GM12878 (cell line): ENCODE measurements at regions not wholly inside any gene's neighbourhood (a gene's known extent, or its start where the extent isn't known, plus 50 kb on each side); places are given as distances from the start of the nearest gene placed in this dataset.

Experiments used
- ATAC-seq: fragments of 200-7000 bp; cut with Tn5 transposase; 3 replicates; pipeline ENCODE4 v1.9.1; 2020; ENCODE audit warnings: mild to moderate bottlenecking, moderate library complexity
- BruUV-seq: library from RNA; stranded (reverse); fragments of 400-500 nt; replicated peaks from 2 replicates; lab custom pipeline; 2021; lab: Mats Ljungman, UMichigan
- CTCF ChIA-PET: fragments of 300-600 bp; sonication (Branson Sonifier 250); formaldehyde crosslinking; extraction: SDS; loops from one replicate; lab custom pipeline; 2021; ENCODE audit warnings: inconsistent platforms; lab: Yijun Ruan, JAX
- POLR2A ChIA-PET: fragments of 350-600 bp; formaldehyde crosslinking; extraction: SDS; loops from one replicate; lab custom pipeline; 2021; ENCODE audit warnings: inconsistent platforms; lab: Charles Lee
- RAD21 ChIA-PET: fragments of 300-600 bp; sonication (Branson Sonifier 250); formaldehyde crosslinking; loops from one replicate; lab custom pipeline; 2023; ENCODE audit warnings: antibody characterized with exemption; ENCODE audit not compliant: unreplicated experiment; lab: Charles Lee
- SMC1A ChIA-PET: fragments of 300-600 bp; sonication (Branson Sonifier 250); formaldehyde crosslinking; loops from one replicate; lab custom pipeline; 2023; ENCODE audit not compliant: unreplicated experiment, uncharacterized antibody; lab: Charles Lee
- DNase-seq: peaks from one replicate; pipeline ENCODE4 v3.0.0-alpha.2; 2011; ENCODE audit warnings: low read depth, low spot score
- FAIRE-seq: peaks from 3 replicates; lab custom pipeline; 2011; peaks lifted over from hg19 to GRCh38; lab: Jason Lieb, UNC
- H2AFZ ChIP-seq: 2 replicates; pipeline ENCODE4 v1.6.0; 2011; ENCODE audit warnings: low read depth, low read length, control low read depth; ENCODE audit not compliant: control insufficient read depth
- H3K27ac ChIP-seq: 2 replicates; pipeline ENCODE4 v1.5.1; 2011; ENCODE audit warnings: control low read depth; ENCODE audit not compliant: control insufficient read depth, insufficient read depth
- H3K27me3 ChIP-seq, 2 experiments: replicated peaks in 1 of 2; 2 replicates each; pipeline versions ENCODE4 v1.6.0 to v1.6.1; 2011; ENCODE audit warnings: low read length in 1 of 2; ENCODE audit not compliant: control insufficient read depth in 2 of 2, insufficient read depth in 2 of 2
- H3K36me3 ChIP-seq, 2 experiments: 2 replicates each; pipeline ENCODE4 v1.5.1; 2011; ENCODE audit warnings: low read length in 1 of 2; ENCODE audit not compliant: control insufficient read depth in 2 of 2, insufficient read depth in 2 of 2
- H3K4me1 ChIP-seq: 2 replicates; pipeline ENCODE4 v1.6.1; 2011; ENCODE audit warnings: mild to moderate bottlenecking, low read length, moderate library complexity, mixed read lengths; ENCODE audit not compliant: control insufficient read depth, insufficient read depth
- H3K4me2 ChIP-seq: 2 replicates; pipeline ENCODE4 v1.6.0; 2011; ENCODE audit warnings: control low read depth; ENCODE audit not compliant: control insufficient read depth, insufficient read depth
- H3K4me3 ChIP-seq: fragments of 200-600 bp; sonication (generic); 2 replicates; pipeline ENCODE4 v1.5.1; 2016
- H3K79me2 ChIP-seq: 2 replicates; pipeline ENCODE4 v1.6.0; 2011; ENCODE audit warnings: low read length; ENCODE audit not compliant: control insufficient read depth, insufficient read depth
- H3K9ac ChIP-seq: 2 replicates; pipeline ENCODE4 v1.8.0; 2011; ENCODE audit warnings: low read length, control low read depth, mixed read lengths; ENCODE audit not compliant: control insufficient read depth, insufficient read depth
- H3K9me3 ChIP-seq: replicated peaks from 3 replicates; pipeline ENCODE4 v1.5.1; 2011; ENCODE audit warnings: mild to moderate bottlenecking, low read length; ENCODE audit not compliant: control insufficient read depth, insufficient read depth
- H4K20me1 ChIP-seq: 2 replicates; pipeline ENCODE4 v1.6.0; 2011; ENCODE audit not compliant: control insufficient read depth, insufficient read depth
- BMI1 ChIP-seq: fragments of 450-650 bp; IDR thresholded peaks from 2 replicates; pipeline ENCODE4 v1.6.1; 2016; ENCODE audit warnings: mild to moderate bottlenecking, moderate library complexity, borderline replicate concordance
- CEBPZ ChIP-seq: fragments of 150-350 bp; IDR thresholded peaks from 2 replicates; pipeline ENCODE4 v1.6.1; 2016; ENCODE audit warnings: low read depth, low read length
- ESRRA ChIP-seq: IDR thresholded peaks from 2 replicates; pipeline ENCODE4 v1.6.1; 2012; ENCODE audit warnings: mild to moderate bottlenecking, low read length, improper control_type of control experiment
- EZH2 ChIP-seq: IDR thresholded peaks from 2 replicates; pipeline ENCODE4 v1.6.1; 2012; ENCODE audit warnings: low read depth, mild to moderate bottlenecking, control low read depth, inconsistent platforms, low read length, borderline replicate concordance; ENCODE audit not compliant: control insufficient read depth
- HCFC1 ChIP-seq: fragments of 150-350 bp; IDR thresholded peaks from 2 replicates; pipeline ENCODE4 v1.6.1; 2014; ENCODE audit warnings: low read length
- IKZF2 ChIP-seq, 2 experiments: fragments of 450-650 bp; IDR thresholded peaks; 2 replicates each; pipeline ENCODE4 v1.6.1; 2017; ENCODE audit warnings: mild to moderate bottlenecking in 2 of 2, moderate library complexity in 2 of 2
- IRF5 ChIP-seq: fragments of 450-650 bp; IDR thresholded peaks from 2 replicates; pipeline ENCODE4 v1.6.1; 2017; ENCODE audit warnings: borderline replicate concordance
- JUND ChIP-seq: IDR thresholded peaks from 2 replicates; pipeline ENCODE4 v1.6.1; 2012; ENCODE audit warnings: low read depth, mild to moderate bottlenecking, low read length, improper control_type of control experiment, moderate library complexity
- NFYB ChIP-seq: IDR thresholded peaks from 2 replicates; pipeline ENCODE4 v1.6.1; 2011; ENCODE audit warnings: low read depth, mild to moderate bottlenecking, low read length, improper control_type of control experiment, moderate library complexity; ENCODE audit not compliant: insufficient read depth
- RAD51 ChIP-seq: fragments of 450-650 bp; IDR thresholded peaks from 2 replicates; pipeline ENCODE4 v1.6.1; 2016; ENCODE audit warnings: moderate library complexity, mild to moderate bottlenecking, inconsistent platforms
- RCOR1 ChIP-seq: conservative IDR thresholded peaks from 2 replicates; pipeline ENCODE4 v1.6.1; 2012; ENCODE audit warnings: low read depth, low read length, improper control_type of control experiment
- SRF ChIP-seq, 2 experiments: IDR thresholded peaks; 2 replicates each; pipeline ENCODE4 v1.6.1; 2011; ENCODE audit warnings: low read depth in 2 of 2, low read length in 2 of 2, mild to moderate bottlenecking in 1 of 2, moderate library complexity in 1 of 2
- TBL1XR1 ChIP-seq: IDR thresholded peaks from 2 replicates; pipeline ENCODE4 v1.6.1; 2012; ENCODE audit warnings: low read depth, low read length, improper control_type of control experiment
- TCF12 ChIP-seq: IDR thresholded peaks from 2 replicates; pipeline ENCODE4 v1.6.1; 2011; ENCODE audit warnings: low read depth, mild to moderate bottlenecking, low read length
- TCF7 ChIP-seq: IDR thresholded peaks from 2 replicates; pipeline ENCODE4 v1.6.1; 2014; ENCODE audit warnings: antibody characterized with exemption, borderline replicate concordance
- ZBED1 ChIP-seq: IDR thresholded peaks from 2 replicates; pipeline ENCODE4 v1.6.1; 2016; ENCODE audit warnings: borderline replicate concordance
- WGBS: methylation state at CpG from one replicate; pipeline ENCODE4 v1.1.6; 2016; ENCODE audit warnings: low lambda C conversion rate; ENCODE audit not compliant: insufficient replicate concordance, insufficient coverage; ENCODE audit errors: missing lambda C conversion rate; 5-methylcytosine and 5-hydroxymethylcytosine counted together
- in situ Hi-C: fragments of 300-500 bp; cut with MboI; formaldehyde crosslinking; loops from 9 replicates; pipeline ENCODE4 v1.14.3; 2018; ENCODE audit warnings: mixed read lengths
- intact Hi-C: fragments of 100-400 bp; cut with micrococcal nuclease; formaldehyde crosslinking; loops from one replicate; pipeline ENCODE4 v1.14.2; 2022; ENCODE audit not compliant: unreplicated experiment

GRCh38 chr5:30574761-30575160, 618.7 kb upstream of the CDH6 start:
- ChIA-PET SMC1A (interaction anchor here (1.2 kb wide), 1 partner anchor 45 kb away, joined by 3 read pairs; no protein-coding TSS in a partner anchor), CTCF (no interaction called here), POLR2A (no interaction called here), RAD21 (no interaction called here)
- TF ChIP-seq CEBPZ: no peak
- no peak for TF ChIP-seq TCF12
- no peak for TF ChIP-seq IKZF2 (IDR thresholded peaks at IDR 0.05)
- no peak for TF ChIP-seq HCFC1
- no peak for TF ChIP-seq IRF5
- no peak for TF ChIP-seq SRF (IDR thresholded peaks at IDR 0.05; ENCODE audit: low read depth in 2 of 2, low read length in 2 of 2)
- no peak for TF ChIP-seq EZH2
- no peak for TF ChIP-seq ESRRA
- TF ChIP-seq TBL1XR1: no peak
- TF ChIP-seq ZBED1: no peak
- TF ChIP-seq RCOR1: no peak
- TF ChIP-seq RAD51: no peak
- TF ChIP-seq NFYB: no peak
- no peak for TF ChIP-seq TCF7
- TF ChIP-seq BMI1: no peak
- no peak for TF ChIP-seq JUND
- DNase-seq (no peak), ATAC-seq (no peak), FAIRE-seq (no peak)
- Histone ChIP-seq H2AFZ (no peak overlapping the region), H3K9me3 (no peaks in the 10 kb centered on the region), H4K20me1 (no peaks in the 10 kb centered on the region), H3K79me2 (no peaks in the 10 kb centered on the region), H3K4me1 (no peaks in the 10 kb centered on the region), H3K27ac (no peak overlapping the region), H3K9ac (no peak overlapping the region), H3K4me3 (no peak overlapping the region), H3K27me3 (no peaks in the 10 kb centered on the region), H3K36me3 (no peaks in the 10 kb centered on the region), H3K4me2 (no peak overlapping the region)
- BruUV-seq: no TSS peak
- in situ Hi-C loops: no loop called here
- intact Hi-C loops: no loop called here
- 90% methylated on average over 1 of the region's 1 CpG for WGBS
